ENCODE measurements at regions not wholly inside any gene's neighbourhood (a gene's known extent, or its start where the extent isn't known, plus 50 kb on each side); places are given as distances from the start of the nearest gene placed in this dataset.

DNA sequence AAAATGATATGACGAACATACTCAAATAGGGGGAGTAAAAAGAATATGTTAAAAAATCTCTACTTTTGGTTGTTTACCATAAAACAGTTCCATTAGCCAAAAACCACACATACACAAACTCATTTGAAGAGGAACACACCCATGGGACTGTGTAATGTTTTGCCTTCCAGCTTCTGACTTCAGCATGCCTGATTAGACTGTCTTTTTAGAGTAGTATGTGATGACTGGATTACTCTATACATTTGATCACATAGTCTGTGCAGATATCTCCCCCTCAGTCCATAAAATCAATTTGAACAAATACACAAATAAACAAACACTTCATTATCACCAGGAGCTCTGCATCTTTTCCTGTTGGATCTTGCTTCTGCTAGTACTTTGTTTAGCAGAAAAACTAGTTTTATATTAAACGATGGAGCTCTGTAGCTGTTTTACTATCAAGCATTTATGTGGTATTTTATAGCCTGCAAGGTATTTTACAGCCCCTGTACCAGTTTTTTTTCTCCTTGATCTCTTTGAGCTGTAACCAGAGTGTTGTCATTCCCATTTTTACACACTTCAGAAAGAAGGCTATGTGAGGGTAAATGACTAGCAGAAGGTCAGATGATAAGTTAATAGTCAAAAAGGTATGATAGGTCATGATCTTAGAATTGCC is 866.5 kb upstream of the MAP3K7 start:
- 82 to 85% (median 83%) methylated on average over 2 of the region's 2 CpGs for WGBS, 4 donors
- Histone ChIP-seq H3K4me1 (no peaks in the 10 kb centered on the region), H3K4me3 (no peak overlapping the region), H3K27me3 (no peaks in the 10 kb centered on the region), H3K36me3 (no peaks in the 10 kb centered on the region), H3K27ac (no peak overlapping the region), H3K9me3 (no peaks in the 10 kb centered on the region)
- ATAC-seq, result no peak
- TF ChIP-seq CTCF (IDR thresholded peaks at IDR 0.05) (no peak), POLR2A (IDR thresholded peaks at IDR 0.05) (no peak)
- intact Hi-C loops (cut with DNase I), result no loop called here
- no peak for DNase-seq

GRCh38 chr6:91449539-91449938 is 862.7 kb upstream of the MAP3K7 start:
- Histone ChIP-seq H3K9me3 (no peaks in the 10 kb centered on the region), H3K27ac (no peak overlapping the region), H3K4me1 (no peaks in the 10 kb centered on the region), H3K27me3 (no peaks in the 10 kb centered on the region), H3K36me3 (no peaks in the 10 kb centered on the region), H3K4me3 (no peak overlapping the region)
- WGBS, 4 donors, result 81 to 90% (median 84%) methylated on average over 4 of the region's 4 CpGs
- TF ChIP-seq POLR2A (IDR thresholded peaks at IDR 0.05) (no peak), CTCF (IDR thresholded peaks at IDR 0.05) (no peak)
- no peak for ATAC-seq
- intact Hi-C loops (cut with DNase I), result no loop called here
- DNase-seq, result no peak

DNA sequence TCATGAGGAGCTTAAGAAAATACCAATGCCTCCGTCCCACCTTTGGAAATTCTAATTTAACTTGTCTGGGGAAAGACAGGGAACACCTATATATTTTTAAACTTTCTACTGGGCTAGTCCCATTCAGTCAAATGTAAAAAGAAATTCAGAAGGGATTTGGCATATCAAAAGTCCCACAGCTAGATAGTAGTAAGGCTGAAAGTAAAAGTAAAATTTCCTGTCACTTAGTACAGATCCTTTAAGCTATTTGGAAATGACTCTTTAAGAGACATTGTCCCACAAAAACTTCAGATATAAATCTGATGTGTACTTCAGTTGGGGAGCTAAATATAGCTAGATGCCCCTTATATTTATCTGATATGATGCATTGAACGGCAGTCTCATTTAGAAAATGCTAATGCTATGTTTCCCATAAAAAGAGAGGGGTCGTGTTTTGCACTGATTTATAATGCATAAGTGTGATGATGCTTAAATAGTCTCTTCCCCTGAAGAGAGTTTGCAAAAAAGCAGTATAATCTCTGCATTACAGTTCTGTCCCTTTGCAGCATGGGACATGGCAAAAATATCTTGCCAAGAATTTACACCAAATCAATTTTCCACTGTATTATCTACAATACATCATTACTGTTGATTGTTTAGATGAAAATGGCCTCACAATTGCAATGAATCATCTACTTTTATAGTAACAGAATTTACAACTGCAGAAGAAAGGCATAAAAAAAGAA is 860.8 kb upstream of the MAP3K7 start:
- ATAC-seq, result no peak

More for the DNA sequence above, 860.8 kb upstream of the MAP3K7 start:
- no peaks in the 10 kb centered on the region for H3K27me3 ChIP-seq
- no peak overlapping the region for H3K4me3 ChIP-seq
- no peak for TF ChIP-seq POLR2A (IDR thresholded peaks at IDR 0.05)
- no peak for TF ChIP-seq CTCF (IDR thresholded peaks at IDR 0.05)
- DNase-seq, result no peak
- no peaks in the 10 kb centered on the region for H3K4me1 ChIP-seq
- H3K9me3 ChIP-seq, result no peaks in the 10 kb centered on the region
- no peaks in the 10 kb centered on the region for H3K36me3 ChIP-seq
- H3K27ac ChIP-seq, result no peak overlapping the region
- intact Hi-C loops (cut with DNase I), result no loop called here
- 73 to 85% (median 77%) methylated on average over 3 of the region's 3 CpGs for WGBS, 4 donors
